ENCODE measurements at regions not wholly inside any gene's neighbourhood (a gene's known extent, or its start where the extent isn't known, plus 50 kb on each side); places are given as distances from the start of the nearest gene placed in this dataset.
A peak's percentile ranks its signal among the peaks of the same experiment; 100 is the strongest.

DNA sequence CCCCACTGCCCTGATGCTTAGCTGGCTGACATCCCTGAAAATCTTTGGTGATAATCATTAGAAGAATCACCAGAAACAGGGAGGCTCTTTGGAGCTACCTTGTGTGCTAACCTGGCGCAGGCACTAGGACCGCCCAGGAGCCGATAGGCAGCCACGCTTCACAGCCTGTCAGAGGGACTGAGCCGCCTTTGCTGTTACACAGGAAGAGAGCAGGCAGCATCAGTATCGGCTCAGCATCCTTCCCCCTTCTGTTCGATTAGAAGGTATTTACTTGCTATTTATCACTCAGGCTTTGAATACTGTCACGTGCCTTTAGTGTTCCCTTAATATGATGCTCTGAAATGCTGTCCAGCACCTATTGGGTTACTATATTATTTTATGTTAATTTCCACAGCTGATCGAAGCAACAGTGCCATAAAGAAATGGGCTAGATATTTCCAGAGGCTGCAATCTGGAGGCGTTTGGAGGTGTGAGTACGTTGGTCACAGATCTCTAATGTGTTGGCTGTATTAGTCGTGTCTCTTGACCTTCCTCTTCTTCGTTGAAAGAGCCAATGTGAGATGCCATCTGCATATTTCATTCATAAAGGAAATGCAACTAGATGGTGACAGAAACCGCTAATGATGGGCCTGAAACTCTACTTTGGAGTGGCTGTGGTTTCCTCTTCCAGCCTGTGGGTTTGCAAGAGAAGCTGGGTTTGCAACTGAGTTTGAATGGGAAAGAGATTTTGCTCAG is 110.4 kb upstream of the RAB27B start:
- peak; percentile 3 for DNase-seq (ENCODE audit: low spot score)

GRCh38 chr18:54718408-54718773 is 109.9 kb upstream of the RAB27B start:
- no peak for DNase-seq (ENCODE audit: low spot score)

DNA sequence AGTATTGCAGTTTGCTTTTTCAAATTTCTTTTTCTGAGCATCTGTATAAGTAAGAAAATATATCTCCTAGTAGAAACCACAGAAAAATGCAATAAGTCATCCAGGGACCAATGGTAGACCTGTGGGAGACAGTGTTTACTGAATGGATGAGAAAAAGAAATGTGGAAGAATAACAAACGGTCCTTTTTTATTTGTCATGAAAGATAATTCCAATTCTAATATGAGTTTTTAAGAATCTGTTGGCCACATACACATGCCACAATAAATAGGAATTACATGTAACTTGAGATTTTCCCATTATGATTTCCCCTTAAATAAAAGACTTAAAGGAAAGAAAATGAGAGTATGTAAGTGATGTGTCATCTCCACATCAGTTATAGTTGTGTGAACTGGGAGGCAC is 107.7 kb upstream of the RAB27B start:
- DNase-seq (ENCODE audit: low spot score) = no peak

DNA sequence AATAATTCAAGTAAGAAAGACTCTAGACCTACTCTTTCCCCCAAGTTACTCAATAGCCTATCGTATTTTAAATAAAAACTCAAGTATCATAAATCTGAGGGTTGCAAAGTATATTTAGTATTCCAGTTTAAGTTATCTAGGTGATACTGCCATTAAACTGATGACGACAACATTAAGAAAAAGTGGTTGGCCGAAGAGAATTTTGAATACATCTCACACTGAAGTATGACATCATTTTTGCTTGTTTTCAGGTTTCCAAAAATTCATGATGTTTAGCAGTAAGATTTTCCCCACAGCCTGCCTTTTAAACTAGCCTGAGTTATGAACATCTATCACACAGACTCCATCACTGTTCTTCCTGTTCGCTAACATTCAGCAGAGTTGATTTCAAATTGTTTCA is 102.1 kb upstream of the RAB27B start:
- no peak for DNase-seq (ENCODE audit: low spot score)

GRCh38 chr18:54734059-54734458 is 94.2 kb upstream of the RAB27B start:
- DNase-seq (ENCODE audit: low spot score) = peak; percentile 59

- DNase-seq (ENCODE audit: low spot score) = no peak
Measured at GRCh38 chr18:54736981-54737380, 91.3 kb upstream of the RAB27B start.

DNA sequence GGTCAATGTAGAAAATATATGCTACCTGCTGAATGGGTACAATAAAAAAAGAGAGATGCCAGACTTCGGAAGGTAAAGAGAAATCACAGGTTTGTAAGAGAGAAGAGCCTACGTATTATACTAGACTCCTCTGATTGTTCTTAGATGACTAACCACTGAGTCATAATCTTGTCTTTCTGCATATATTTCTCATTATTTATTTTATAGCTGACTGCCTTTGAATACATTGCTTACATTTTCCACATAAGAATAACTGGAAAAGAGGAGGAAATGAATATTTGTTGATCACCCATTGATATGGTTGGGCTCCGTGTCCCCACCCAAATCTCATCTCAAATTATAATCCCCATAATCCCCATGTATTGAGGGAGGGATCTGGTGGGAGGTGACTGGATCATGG is 90.3 kb upstream of the RAB27B start:
- DNase-seq (ENCODE audit: low spot score) = no peak

DNA sequence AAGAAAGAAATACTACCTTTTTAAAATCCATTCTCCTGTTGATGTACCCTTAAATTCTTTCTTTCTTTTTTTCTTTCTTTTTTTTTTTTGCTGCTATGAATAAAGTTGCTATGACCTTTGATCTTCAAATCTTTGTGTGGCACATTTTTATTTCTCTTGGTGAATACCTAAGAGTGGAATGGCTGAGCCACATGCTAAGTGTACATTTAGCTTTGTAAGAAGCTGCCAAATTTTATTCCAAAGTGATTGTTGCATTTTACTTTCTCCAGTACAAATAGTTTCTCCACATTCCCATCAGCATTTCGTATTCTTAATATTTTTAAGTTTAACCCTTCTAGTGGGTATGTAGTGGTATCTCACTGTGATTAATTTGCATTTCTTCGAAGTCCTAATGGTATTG is 88.8 kb upstream of the RAB27B start:
- no peak for DNase-seq (ENCODE audit: low spot score)

DNA sequence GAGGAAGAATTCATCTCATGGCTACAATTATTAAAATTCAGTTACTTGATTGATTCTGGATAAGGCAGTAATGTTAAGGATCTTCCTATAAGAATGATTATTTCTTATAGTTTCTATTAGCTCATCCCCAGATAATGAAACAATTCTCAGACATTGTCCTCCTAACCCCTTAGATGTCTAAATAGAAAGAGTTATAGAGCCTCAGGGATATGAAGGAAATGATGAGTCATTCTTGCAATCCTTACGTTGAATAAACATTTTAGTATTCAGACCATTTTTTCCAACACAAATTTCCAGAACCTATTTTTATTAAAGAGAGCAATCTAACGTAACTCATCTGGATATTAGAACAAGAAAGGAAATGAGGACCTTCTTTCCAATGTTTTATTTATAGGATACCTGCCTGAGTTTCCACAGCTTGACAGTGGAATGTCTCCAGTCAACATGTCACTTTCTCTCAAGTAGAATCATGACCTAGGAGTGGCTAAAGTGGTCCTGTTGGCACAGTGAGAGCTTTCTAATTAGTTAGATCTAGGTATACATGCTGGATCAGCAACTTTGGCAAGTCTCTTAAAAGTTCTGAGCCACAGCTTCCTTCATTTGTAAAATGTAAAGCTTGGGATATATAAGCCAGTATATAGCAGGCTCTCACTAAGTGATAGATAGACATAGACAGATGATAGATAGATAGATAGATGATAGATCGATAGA is 88.0 kb upstream of the RAB27B start:
- DNase-seq (ENCODE audit: low spot score) = no peak

DNA sequence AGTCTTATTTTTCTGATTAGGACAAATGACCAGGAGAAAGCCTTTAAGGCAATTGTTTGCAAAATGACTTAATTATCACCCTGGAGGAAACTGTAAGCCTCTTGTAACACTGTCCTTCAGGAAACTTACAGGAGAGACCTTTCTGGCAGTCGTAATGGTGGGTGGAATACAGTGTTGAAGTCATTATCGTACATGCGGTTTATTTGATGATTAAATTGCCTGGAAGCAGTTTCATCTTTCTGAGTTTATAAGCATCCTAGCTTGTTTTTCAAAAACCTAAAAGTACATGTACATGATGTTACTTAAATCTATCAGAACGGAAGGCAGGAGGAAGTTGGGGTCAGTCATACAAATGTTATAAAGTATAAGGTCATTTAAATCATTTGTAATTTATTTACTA is 86.2 kb upstream of the RAB27B start:
- no peak for DNase-seq (ENCODE audit: low spot score)

DNA sequence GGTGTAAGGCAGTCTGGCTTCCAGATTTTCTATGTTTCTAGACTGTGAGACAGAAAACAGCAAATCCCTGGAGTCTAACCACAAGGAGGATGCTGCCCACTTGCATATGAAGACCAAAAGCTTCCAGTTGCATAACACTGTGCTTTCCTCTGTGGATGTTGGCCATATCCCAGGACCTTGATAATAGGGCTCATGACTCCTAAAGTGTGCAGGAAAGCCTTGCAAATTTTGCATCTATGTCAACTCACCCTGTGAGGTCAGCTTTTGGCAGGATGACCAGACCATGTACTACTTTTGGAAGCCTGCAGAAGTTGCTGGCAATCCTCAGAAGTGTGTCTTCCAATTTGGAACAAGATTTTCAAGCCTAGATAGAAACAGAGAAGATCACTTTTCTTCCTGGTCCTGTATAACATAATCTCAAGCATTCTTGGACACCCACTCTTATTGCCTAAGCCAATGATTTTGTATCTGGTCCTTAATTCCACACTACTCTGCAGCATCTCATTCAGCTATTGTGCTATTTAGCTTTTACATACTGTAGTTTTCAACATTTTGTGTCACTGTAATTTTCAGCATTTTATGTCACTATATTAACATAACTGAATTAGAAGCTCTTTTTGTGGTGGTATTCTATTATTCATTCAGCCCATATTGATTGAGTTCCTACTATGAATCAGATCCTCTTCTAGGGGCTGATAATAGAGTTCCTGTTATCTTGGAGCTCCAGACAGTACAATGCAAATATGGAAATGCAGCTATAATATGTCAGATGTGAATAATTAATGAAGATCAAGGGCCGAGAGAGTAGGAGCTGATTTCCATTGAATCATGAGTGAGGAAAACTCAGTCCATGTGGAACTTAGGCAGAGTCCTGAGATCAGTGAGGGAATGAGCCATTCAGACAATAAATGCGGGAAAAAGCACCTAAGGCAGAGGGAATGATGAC is 85.3 kb upstream of the RAB27B start:
- peak; percentile 93 for DNase-seq (ENCODE audit: low spot score)

DNA sequence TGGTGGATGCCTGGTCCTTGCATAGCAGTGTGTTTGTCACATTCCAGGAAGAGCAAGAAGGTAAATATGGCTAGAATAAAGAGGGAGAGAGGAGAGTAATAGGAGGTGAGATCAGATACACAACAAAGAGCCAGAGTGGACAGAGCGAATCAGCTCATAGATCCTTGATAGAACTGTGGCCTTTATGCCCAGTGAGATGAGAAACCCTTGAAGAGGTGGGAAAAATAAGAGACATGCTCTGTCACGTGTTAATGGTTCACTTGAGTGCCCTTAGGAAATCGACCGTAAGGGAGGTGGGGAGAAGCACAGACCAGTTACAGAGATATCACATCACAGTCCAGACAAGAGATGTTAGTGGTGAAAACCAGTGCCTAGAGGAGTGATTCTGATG is 84.7 kb upstream of the RAB27B start:
- DNase-seq (ENCODE audit: low spot score) = no peak

GRCh38 chr18:54749291-54749690 is 79.0 kb upstream of the RAB27B start:
- no peak for DNase-seq (ENCODE audit: low spot score)

DNA sequence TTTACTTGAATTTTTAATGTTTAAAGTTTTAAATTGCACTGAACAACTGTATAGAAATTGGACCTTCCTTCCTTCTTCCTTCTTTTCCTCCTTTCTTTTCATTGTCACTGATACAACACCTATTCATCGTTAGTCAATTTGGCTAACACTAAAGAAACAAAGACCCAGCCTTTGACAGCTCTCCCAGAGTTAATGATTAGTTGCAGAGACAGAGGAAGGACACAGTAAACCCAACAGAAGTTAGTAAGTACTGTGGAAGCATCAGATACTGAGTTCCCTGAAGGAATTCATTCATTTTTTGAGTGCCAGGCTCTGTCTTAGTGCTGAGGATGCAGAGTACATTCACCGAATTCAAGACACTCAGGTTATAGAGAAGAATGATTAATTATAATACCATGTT is 77.9 kb upstream of the RAB27B start:
- DNase-seq (ENCODE audit: low spot score) = no peak

- DNase-seq (ENCODE audit: low spot score) = no peak
Measured at GRCh38 chr18:54752185-54752584, 76.1 kb upstream of the RAB27B start.

DNA sequence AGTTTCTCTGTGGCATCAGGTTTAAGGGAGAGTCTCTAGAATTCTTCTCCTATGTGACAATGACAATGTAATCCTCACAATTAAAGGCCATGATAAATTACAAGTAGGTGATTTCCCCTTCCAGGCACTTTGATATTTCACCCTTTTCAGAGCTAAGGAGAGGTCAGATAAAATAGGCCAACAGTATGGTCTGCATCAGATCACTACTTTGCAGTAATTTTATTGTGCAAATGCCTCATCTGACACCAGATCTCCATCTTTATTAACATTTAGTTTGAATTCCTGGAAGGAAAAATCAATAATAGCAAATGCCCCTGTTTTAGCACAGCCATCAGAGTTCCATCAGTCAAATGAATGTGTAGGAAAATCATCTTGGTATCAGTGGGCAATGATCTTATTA is 72.8 kb upstream of the RAB27B start:
- DNase-seq (ENCODE audit: low spot score) = no peak

- DNase-seq (ENCODE audit: low spot score) = no peak
Measured at GRCh38 chr18:54762386-54762785, 65.9 kb upstream of the RAB27B start.

DNA sequence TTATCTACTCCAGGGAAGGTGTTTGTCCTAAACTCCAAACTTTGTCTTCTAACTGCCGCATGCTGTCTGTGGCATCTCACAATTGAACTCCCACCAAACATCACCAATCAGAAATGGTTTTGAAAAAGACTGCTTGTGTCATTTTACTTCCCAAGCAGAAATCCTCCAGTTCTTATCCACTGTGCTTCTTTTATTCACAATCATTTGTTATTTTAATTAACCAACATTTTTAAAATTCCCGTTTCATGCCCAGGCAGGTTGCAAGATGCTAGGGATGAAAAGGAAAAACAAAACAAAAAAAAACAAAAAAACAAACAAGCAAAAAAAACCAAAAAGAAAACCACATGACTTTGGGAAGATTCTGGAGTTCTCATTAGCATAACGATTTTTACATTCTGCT is 63.5 kb upstream of the RAB27B start:
- DNase-seq (ENCODE audit: low spot score) = no peak

DNA sequence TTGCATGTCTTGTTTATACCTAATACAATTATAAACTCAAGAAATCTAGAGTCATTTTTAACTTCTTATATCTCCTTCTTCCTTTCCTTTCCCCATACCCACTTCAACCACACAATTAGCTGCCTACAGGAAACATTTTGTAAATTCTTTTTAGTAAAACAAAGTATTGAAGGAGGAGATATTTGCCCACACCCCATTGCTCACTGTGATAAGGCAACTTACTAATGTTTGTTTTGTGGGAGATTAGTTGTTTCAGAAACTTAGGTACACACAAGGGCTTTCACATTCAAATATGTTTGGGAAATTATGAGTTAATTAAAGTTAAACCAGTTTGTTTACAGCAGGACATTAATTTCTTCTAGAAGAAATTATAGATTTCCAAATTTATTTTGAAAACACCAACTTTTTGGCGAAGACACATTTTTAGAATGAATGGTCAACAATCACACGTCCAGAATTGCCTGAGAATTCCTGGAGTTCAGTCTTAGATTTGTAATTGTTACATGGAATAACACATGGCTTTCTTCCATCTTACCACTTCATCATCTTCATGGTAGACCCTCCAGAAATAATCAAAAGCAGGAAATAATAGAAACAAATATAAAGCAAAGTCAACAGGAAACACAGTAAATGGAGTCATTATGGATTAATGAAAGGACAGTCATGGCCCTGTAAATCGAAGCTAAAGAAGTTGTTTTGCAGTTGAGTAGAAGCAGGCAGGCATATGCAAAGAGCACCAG is 62.5 kb upstream of the RAB27B start:
- DNase-seq (ENCODE audit: low spot score) = no peak

DNA sequence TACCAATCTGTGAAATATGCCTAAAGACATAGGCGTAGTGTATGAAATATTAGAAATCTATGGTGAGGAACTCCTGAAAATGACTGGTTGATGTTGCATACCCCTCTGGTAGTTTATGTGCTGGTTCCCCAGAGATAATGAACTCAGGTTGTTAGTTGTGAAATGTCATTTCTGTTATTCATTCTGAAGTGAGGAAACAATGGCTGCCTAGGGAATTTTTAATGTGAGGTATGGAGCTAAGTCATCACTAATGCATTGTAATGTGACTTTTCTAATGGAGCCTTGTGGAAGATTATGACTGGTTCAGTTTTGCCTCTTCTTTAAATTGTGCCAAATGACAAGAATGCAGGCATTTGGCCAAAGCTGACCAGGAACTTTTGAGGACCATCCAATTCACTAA is 61.6 kb upstream of the RAB27B start:
- DNase-seq (ENCODE audit: low spot score) = no peak

GRCh38 chr18:54767098-54767497 is 61.2 kb upstream of the RAB27B start:
- no peak for DNase-seq (ENCODE audit: low spot score)
